ENCODE measurements at regions not wholly inside any gene's neighbourhood (a gene's known extent, or its start where the extent isn't known, plus 50 kb on each side); places are given as distances from the start of the nearest gene placed in this dataset.

DNA sequence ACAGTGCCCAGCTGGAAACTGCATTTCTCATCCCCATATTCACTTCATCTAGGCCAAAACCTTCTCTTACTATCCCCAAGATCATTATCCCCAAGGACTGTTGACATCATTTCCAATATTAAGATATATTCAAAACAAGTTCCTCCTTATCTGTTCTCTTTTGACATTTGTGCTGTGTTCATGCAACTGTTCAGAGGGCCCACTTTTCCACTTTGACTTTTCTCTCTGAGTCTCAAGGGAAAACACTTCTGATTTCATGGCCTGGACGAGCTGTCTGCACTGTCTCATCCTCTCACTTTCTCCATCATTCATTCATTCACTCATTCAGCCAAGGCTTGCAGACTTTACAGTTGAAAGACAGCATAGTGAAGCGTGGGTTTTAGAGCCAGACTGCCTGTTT, 173.7 kb upstream of the DAPK1 start:
- POLR2A ChIA-PET: no interaction called here
- no TSS peak for BruUV-seq (replicated peaks)

More for the DNA sequence above, 173.7 kb upstream of the DAPK1 start:
- Histone ChIP-seq H3K79me2 (ENCODE audit: control insufficient read depth, insufficient read depth, low read length) (no peaks in the 10 kb centered on the region), H3K4me2 (ENCODE audit: insufficient read depth, low read length) (no peak overlapping the region), H3K36me3 (ENCODE audit: control insufficient read depth in 2 of 2, extremely low read depth in 1 of 2, insufficient read depth in 2 of 2, low read length in 2 of 2) (no peaks in the 10 kb centered on the region), H3K4me1 (ENCODE audit: control insufficient read depth, extremely low read depth, insufficient read depth, low read length) (no peaks in the 10 kb centered on the region), H2AFZ (ENCODE audit: low read depth, low read length) (no peak overlapping the region), H3K9me1 (replicated peaks; ENCODE audit: control insufficient read depth, extremely low read depth, insufficient read depth, low read length) (no peaks in the 10 kb centered on the region), H3K9ac (replicated peaks; ENCODE audit: extremely low read depth, insufficient read depth, low read length) (no peak overlapping the region), H3K27ac (ENCODE audit: insufficient read depth, low read depth, low read length) (no peak overlapping the region), H3K4me3 (replicated peaks in 1 of 3; ENCODE audit: insufficient read depth in 1 of 3, low read depth in 1 of 3, low read length in 3 of 3) (no peak overlapping the region), H3K9me3 (replicated peaks; ENCODE audit: control insufficient read depth, insufficient read depth, low read length) (no peaks in the 10 kb centered on the region), H3K27me3 (ENCODE audit: control insufficient read depth in 2 of 2, insufficient read depth in 2 of 2, low read length in 2 of 2) (no peaks in the 10 kb centered on the region), H4K20me1 (replicated peaks; ENCODE audit: control insufficient read depth, extremely low read depth, insufficient read depth, low read length) (no peaks in the 10 kb centered on the region)
- DNase-seq (ENCODE audit: low read depth, low spot score) (no peak), FAIRE-seq (no peak)
- CTCF ChIA-PET: interaction anchor here (2.5 to 8.1 kb wide), 4 partner anchors 376 to 909 kb away, joined by 10 to 121 read pairs (median 26); partner anchors contain the start of gene GAS1
- intact Hi-C loops (cut with micrococcal nuclease): loop anchor here (1.0 to 5.0 kb wide), 8 partner anchors 217 to 1122 kb away; partner anchors contain the start of gene GAS1
- TF ChIP-seq GATA2 (IDR thresholded peaks at IDR 0.05; ENCODE audit: insufficient read depth, insufficient read length, low read depth, low read length): no peak
- TF ChIP-seq POLR2A (IDR thresholded peaks at IDR 0.05; ENCODE audit: low read depth, low read length): no peak
- no peak for TF ChIP-seq JUN (IDR thresholded peaks at IDR 0.05; ENCODE audit: borderline replicate concordance, insufficient read depth, insufficient read length, low read depth)
- TF ChIP-seq MYC (IDR thresholded peaks at IDR 0.05; ENCODE audit: low read depth, low read length): no peak
- TF ChIP-seq, protein P1, sequence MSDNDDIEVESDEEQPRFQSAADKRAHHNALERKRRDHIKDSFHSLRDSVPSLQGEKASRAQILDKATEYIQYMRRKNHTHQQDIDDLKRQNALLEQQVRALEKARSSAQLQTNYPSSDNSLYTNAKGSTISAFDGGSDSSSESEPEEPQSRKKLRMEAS (IDR thresholded peaks at IDR 0.05; ENCODE audit: insufficient read depth, insufficient read length): no peak
- TF ChIP-seq, protein P2, sequence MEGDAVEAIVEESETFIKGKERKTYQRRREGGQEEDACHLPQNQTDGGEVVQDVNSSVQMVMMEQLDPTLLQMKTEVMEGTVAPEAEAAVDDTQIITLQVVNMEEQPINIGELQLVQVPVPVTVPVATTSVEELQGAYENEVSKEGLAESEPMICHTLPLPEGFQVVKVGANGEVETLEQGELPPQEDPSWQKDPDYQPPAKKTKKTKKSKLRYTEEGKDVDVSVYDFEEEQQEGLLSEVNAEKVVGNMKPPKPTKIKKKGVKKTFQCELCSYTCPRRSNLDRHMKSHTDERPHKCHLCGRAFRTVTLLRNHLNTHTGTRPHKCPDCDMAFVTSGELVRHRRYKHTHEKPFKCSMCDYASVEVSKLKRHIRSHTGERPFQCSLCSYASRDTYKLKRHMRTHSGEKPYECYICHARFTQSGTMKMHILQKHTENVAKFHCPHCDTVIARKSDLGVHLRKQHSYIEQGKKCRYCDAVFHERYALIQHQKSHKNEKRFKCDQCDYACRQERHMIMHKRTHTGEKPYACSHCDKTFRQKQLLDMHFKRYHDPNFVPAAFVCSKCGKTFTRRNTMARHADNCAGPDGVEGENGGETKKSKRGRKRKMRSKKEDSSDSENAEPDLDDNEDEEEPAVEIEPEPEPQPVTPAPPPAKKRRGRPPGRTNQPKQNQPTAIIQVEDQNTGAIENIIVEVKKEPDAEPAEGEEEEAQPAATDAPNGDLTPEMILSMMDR (IDR thresholded peaks at IDR 0.05; ENCODE audit: extremely low read depth in 1 of 2, insufficient read depth in 1 of 2, low read depth in 1 of 2, low read length in 2 of 2): no peak
- TF ChIP-seq FOS (IDR thresholded peaks at IDR 0.05; ENCODE audit: borderline replicate concordance, insufficient read depth, low read length): no peak
- TF ChIP-seq POLR2AphosphoS5 (IDR thresholded peaks at IDR 0.05; ENCODE audit: insufficient read depth, low read depth, low read length): no peak
- no peak for TF ChIP-seq EZH2 (IDR thresholded peaks at IDR 0.05; ENCODE audit: borderline replicate concordance, low read depth, low read length, severe bottlenecking)
- dilution Hi-C loops (cut with MboI; ENCODE audit: extremely low pct_ligation_motif_present, low sequenced_read_pairs): no loop called here

Data from endothelial cell of umbilical vein (primary cell).